ENCODE measurements at regions not wholly inside any gene's neighbourhood (a gene's known extent, or its start where the extent isn't known, plus 50 kb on each side); places are given as distances from the start of the nearest gene placed in this dataset.
"Not testable (repeated sequence)": the region's sequence is repeated elsewhere in the genome, so short reads cannot be mapped to it uniquely, and the experiment has no call there.

GRCh38 chr3:177271811-177272501 lies 74.7 kb upstream of the TBL1XR1 start:
- TF ChIP-seq CTCF, POLR2A (IDR thresholded peaks at IDR 0.05): not testable (repeated sequence)
